PC-9 (cell line): ENCODE measurements at regions not wholly inside any gene's neighbourhood (a gene's known extent, or its start where the extent isn't known, plus 50 kb on each side); places are given as distances from the start of the nearest gene placed in this dataset.

Experiments used
- EZH2 ChIP-seq: fragments of 200-600 bp; sonication (generic); IDR thresholded peaks from 2 replicates; pipeline ENCODE4 v1.8.0; 2017; ENCODE audit warnings: antibody characterized with exemption, low read depth
- TF ChIP-seq, protein P1 (sequence below): fragments of 200-600 bp; sonication (generic); conservative IDR thresholded peaks from 2 replicates; pipeline ENCODE4 v1.6.1; 2017; ENCODE audit warnings: mixed run types, antibody characterized with exemption, mild to moderate bottlenecking, moderate library complexity

DNA sequence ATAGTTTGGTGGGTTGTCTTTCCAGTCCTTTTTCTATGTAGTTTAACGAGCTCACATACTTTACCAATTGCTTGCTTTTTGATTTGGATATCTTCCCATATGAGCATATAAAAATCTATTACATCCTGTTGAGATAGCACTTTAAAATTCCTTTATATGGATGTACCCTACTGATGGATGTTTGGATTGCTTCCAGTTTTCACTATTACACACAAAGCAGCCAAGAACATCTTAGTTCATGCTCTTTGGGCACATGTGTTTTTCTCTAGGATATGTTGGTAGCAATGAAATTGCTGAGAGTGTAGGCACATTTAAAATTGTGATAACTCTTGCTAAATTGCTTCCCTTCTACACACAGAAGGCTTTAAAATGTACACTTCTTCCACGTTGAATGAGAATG is 56.1 kb upstream of the NTRK2 start:
- TF ChIP-seq, protein P1, sequence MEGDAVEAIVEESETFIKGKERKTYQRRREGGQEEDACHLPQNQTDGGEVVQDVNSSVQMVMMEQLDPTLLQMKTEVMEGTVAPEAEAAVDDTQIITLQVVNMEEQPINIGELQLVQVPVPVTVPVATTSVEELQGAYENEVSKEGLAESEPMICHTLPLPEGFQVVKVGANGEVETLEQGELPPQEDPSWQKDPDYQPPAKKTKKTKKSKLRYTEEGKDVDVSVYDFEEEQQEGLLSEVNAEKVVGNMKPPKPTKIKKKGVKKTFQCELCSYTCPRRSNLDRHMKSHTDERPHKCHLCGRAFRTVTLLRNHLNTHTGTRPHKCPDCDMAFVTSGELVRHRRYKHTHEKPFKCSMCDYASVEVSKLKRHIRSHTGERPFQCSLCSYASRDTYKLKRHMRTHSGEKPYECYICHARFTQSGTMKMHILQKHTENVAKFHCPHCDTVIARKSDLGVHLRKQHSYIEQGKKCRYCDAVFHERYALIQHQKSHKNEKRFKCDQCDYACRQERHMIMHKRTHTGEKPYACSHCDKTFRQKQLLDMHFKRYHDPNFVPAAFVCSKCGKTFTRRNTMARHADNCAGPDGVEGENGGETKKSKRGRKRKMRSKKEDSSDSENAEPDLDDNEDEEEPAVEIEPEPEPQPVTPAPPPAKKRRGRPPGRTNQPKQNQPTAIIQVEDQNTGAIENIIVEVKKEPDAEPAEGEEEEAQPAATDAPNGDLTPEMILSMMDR, result no peak
- no peak for TF ChIP-seq EZH2
